H1 (cell line): ENCODE measurements at regions not wholly inside any gene's neighbourhood (a gene's known extent, or its start where the extent isn't known, plus 50 kb on each side); places are given as distances from the start of the nearest gene placed in this dataset.

Source experiments
- CHD2 ChIP-seq: IDR thresholded peaks from 2 replicates; pipeline ENCODE4 v1.6.1; 2012; ENCODE audit warnings: low read length, improper control_type of control experiment
- JUN ChIP-seq: IDR thresholded peaks from 2 replicates; pipeline ENCODE4 v1.6.1; 2011; ENCODE audit warnings: low read depth, mild to moderate bottlenecking, improper control_type of control experiment, low read length
- KDM1A ChIP-seq: fragments of 200-600, 300-600 bp; sonication (generic); IDR thresholded peaks from 2 replicates; pipeline ENCODE4 v1.7.1; 2016; ENCODE audit warnings: mild to moderate bottlenecking, low read length, borderline replicate concordance
- KDM5A ChIP-seq: fragments of 200-600 bp; IDR thresholded peaks from 2 replicates; pipeline ENCODE4 v1.7.1; 2012; ENCODE audit warnings: mild to moderate bottlenecking, low read length, inconsistent platforms, mixed read lengths
- MAX ChIP-seq: IDR thresholded peaks from 2 replicates; pipeline ENCODE4 v1.6.1; 2012; ENCODE audit warnings: inconsistent platforms
- POLR2A ChIP-seq, 2 experiments: IDR thresholded peaks; 1 replicate in 1 of 2; 2 replicates in 1 of 2; pipeline ENCODE4 v1.6.1; 2011; ENCODE audit warnings: low read depth in 2 of 2, low read length in 2 of 2, mild to moderate bottlenecking in 2 of 2; ENCODE audit errors: control extremely low read depth in 1 of 2
- RAD21 ChIP-seq, 2 experiments: IDR thresholded peaks in 1 of 2; conservative IDR thresholded peaks in 1 of 2; 2 replicates each; pipeline ENCODE4 v1.6.1; 2011; ENCODE audit warnings: low read depth in 2 of 2, low read length in 2 of 2, improper control_type of control experiment in 1 of 2, inconsistent platforms in 1 of 2, mild to moderate bottlenecking in 1 of 2, moderate library complexity in 1 of 2
- RFX5 ChIP-seq: IDR thresholded peaks from 2 replicates; pipeline ENCODE4 v1.6.1; 2011; ENCODE audit warnings: low read depth, low read length, improper control_type of control experiment, borderline replicate concordance
- RNF2 ChIP-seq: fragments of 200-900, 300-1000 bp; sonication (generic); IDR thresholded peaks from 2 replicates; pipeline ENCODE4 v1.7.1; 2016; ENCODE audit warnings: borderline replicate concordance, low read depth, mild to moderate bottlenecking, antibody characterized with exemption, low read length; ENCODE audit not compliant: poor library complexity, severe bottlenecking; ENCODE audit errors: missing control alignments
- TF ChIP-seq, protein P1 (sequence below): fragments of 300-600 bp; sonication (generic); IDR thresholded peaks from 2 replicates; pipeline ENCODE4 v1.7.1; 2012; ENCODE audit warnings: low read length, moderate library complexity, mild to moderate bottlenecking, inconsistent platforms; ENCODE audit not compliant: insufficient replicate concordance

GRCh38 chr15:61556037-61556648, 327.0 kb upstream of the RORA start (continued):
- TF ChIP-seq, protein P1, sequence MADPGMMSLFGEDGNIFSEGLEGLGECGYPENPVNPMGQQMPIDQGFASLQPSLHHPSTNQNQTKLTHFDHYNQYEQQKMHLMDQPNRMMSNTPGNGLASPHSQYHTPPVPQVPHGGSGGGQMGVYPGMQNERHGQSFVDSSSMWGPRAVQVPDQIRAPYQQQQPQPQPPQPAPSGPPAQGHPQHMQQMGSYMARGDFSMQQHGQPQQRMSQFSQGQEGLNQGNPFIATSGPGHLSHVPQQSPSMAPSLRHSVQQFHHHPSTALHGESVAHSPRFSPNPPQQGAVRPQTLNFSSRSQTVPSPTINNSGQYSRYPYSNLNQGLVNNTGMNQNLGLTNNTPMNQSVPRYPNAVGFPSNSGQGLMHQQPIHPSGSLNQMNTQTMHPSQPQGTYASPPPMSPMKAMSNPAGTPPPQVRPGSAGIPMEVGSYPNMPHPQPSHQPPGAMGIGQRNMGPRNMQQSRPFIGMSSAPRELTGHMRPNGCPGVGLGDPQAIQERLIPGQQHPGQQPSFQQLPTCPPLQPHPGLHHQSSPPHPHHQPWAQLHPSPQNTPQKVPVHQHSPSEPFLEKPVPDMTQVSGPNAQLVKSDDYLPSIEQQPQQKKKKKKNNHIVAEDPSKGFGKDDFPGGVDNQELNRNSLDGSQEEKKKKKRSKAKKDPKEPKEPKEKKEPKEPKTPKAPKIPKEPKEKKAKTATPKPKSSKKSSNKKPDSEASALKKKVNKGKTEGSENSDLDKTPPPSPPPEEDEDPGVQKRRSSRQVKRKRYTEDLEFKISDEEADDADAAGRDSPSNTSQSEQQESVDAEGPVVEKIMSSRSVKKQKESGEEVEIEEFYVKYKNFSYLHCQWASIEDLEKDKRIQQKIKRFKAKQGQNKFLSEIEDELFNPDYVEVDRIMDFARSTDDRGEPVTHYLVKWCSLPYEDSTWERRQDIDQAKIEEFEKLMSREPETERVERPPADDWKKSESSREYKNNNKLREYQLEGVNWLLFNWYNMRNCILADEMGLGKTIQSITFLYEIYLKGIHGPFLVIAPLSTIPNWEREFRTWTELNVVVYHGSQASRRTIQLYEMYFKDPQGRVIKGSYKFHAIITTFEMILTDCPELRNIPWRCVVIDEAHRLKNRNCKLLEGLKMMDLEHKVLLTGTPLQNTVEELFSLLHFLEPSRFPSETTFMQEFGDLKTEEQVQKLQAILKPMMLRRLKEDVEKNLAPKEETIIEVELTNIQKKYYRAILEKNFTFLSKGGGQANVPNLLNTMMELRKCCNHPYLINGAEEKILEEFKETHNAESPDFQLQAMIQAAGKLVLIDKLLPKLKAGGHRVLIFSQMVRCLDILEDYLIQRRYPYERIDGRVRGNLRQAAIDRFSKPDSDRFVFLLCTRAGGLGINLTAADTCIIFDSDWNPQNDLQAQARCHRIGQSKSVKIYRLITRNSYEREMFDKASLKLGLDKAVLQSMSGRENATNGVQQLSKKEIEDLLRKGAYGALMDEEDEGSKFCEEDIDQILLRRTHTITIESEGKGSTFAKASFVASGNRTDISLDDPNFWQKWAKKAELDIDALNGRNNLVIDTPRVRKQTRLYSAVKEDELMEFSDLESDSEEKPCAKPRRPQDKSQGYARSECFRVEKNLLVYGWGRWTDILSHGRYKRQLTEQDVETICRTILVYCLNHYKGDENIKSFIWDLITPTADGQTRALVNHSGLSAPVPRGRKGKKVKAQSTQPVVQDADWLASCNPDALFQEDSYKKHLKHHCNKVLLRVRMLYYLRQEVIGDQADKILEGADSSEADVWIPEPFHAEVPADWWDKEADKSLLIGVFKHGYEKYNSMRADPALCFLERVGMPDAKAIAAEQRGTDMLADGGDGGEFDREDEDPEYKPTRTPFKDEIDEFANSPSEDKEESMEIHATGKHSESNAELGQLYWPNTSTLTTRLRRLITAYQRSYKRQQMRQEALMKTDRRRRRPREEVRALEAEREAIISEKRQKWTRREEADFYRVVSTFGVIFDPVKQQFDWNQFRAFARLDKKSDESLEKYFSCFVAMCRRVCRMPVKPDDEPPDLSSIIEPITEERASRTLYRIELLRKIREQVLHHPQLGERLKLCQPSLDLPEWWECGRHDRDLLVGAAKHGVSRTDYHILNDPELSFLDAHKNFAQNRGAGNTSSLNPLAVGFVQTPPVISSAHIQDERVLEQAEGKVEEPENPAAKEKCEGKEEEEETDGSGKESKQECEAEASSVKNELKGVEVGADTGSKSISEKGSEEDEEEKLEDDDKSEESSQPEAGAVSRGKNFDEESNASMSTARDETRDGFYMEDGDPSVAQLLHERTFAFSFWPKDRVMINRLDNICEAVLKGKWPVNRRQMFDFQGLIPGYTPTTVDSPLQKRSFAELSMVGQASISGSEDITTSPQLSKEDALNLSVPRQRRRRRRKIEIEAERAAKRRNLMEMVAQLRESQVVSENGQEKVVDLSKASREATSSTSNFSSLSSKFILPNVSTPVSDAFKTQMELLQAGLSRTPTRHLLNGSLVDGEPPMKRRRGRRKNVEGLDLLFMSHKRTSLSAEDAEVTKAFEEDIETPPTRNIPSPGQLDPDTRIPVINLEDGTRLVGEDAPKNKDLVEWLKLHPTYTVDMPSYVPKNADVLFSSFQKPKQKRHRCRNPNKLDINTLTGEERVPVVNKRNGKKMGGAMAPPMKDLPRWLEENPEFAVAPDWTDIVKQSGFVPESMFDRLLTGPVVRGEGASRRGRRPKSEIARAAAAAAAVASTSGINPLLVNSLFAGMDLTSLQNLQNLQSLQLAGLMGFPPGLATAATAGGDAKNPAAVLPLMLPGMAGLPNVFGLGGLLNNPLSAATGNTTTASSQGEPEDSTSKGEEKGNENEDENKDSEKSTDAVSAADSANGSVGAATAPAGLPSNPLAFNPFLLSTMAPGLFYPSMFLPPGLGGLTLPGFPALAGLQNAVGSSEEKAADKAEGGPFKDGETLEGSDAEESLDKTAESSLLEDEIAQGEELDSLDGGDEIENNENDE, result no peak
- TF ChIP-seq CHD2 (no peak), POLR2A (IDR thresholded peaks at IDR 0.05; ENCODE audit: control extremely low read depth in 1 of 2, low read depth in 2 of 2, low read length in 2 of 2) (no peak), RFX5 (no peak), MAX (no peak), KDM1A (no peak), KDM5A (no peak), RNF2 (no peak), JUN (no peak), RAD21 (IDR thresholded peaks at IDR 0.05 in 1 of 2, conservative IDR thresholded peaks at IDR 0.05 in 1 of 2; ENCODE audit: low read depth in 2 of 2, low read length in 2 of 2) (no peak)
